ENCODE measurements at regions not wholly inside any gene's neighbourhood (a gene's known extent, or its start where the extent isn't known, plus 50 kb on each side); places are given as distances from the start of the nearest gene placed in this dataset.

DNA sequence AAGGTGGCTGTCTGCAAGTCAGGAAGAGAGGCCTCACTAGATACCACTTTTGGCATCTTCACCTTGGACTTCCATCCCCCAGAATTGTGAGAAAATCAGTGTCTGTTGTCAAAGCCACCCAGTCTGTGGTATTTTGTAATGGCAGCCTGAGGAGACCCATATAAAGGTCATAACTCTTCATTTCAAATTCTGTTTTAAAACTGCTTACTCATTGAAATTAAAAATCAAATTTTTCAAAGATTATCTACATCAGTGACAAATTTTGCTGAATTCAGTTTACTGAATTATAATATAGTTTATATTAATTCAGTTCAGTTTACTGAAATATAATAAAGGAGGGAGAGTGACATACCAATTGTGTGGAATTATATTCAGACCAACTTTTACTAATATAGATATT, 133.1 kb upstream of the IL15 start:
- TF ChIP-seq CTCF (IDR thresholded peaks at IDR 0.05): no peak
- TF ChIP-seq POLR2A (IDR thresholded peaks at IDR 0.05): no peak

Data from body of pancreas (tissue), 4 donors.